ENCODE measurements at regions not wholly inside any gene's neighbourhood (a gene's known extent, or its start where the extent isn't known, plus 50 kb on each side); places are given as distances from the start of the nearest gene placed in this dataset.

- TF ChIP-seq CTCF (IDR thresholded peaks at IDR 0.05; ENCODE audit: poor library complexity) (no peak), EZH2 (IDR thresholded peaks at IDR 0.05; ENCODE audit: borderline replicate concordance) (no peak), EZH2phosphoT487 (IDR thresholded peaks at IDR 0.05; ENCODE audit: low read depth, severe bottlenecking, unreplicated experiment) (no peak)
Measured at GRCh38 chr1:106749906-106750305, 306.6 kb upstream of the PRMT6 start.
